Fibroblast of mammary gland (primary cell): ENCODE measurements at regions not wholly inside any gene's neighbourhood (a gene's known extent, or its start where the extent isn't known, plus 50 kb on each side); places are given as distances from the start of the nearest gene placed in this dataset.

ENCODE experiments used
- DNase-seq: peaks from one replicate; pipeline ENCODE4 v3.0.0-alpha.2; 2010; ENCODE audit warnings: low read depth
- H3K4me3 ChIP-seq: 2 replicates; pipeline ENCODE4 v1.5.1; 2011; ENCODE audit warnings: low read depth, mild to moderate bottlenecking, low read length, moderate library complexity; ENCODE audit not compliant: control insufficient read depth
- CTCF ChIP-seq: conservative IDR thresholded peaks from 2 replicates; pipeline ENCODE4 v1.5.1; 2011; ENCODE audit warnings: low read depth, low read length, inconsistent platforms; ENCODE audit not compliant: control insufficient read depth, insufficient read depth

DNA sequence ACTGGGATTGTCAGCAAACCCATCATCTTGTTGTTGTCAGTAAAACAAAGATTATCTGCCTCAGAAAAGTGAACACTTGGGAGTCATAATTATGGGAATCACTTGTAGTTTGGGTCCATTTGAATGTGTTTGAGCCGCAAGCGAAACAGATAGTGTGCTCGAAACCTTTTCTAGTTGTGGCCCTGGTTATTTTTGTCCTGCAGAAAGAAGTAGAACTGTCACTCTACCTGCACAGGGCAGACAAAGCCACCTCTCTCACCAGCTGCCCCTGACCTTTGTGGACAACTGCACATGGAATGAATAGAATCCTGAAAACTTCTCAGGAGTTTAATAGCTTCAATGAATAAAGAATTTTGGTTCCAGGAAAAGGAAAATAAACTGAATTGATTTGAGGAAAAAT lies 156.1 kb upstream of the CHD6 start:
- no peak for DNase-seq
- no peak for TF ChIP-seq CTCF
- no peak overlapping the region for H3K4me3 ChIP-seq

- TF ChIP-seq CTCF: no peak
Measured at GRCh38 chr20:41770965-41771364, 152.8 kb upstream of the CHD6 start.

DNA sequence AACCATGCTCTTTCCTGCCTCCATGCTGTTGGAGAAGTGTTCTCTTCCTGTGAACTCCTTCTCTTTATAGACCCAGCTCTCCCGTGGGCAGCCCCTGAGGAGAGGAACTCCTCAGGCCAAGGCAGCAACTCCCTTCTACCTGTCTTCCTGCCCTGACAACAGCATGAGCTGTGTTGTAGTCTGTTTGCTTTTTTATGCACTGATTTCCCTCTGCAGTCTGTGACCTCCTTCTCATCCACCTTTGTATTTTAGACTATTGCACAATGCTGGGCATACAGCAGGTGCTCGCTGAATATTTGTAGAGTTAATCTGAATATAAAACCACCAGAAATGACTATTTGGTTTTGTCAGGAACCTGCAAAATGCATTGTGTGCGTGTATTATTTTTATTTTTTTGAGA lies 152.2 kb upstream of the CHD6 start:
- H3K4me3 ChIP-seq: no peak overlapping the region
- no peak for DNase-seq
- no peak for TF ChIP-seq CTCF

More at GRCh38 chr20:41770965-41771364, 152.8 kb upstream of the CHD6 start:
- no peak overlapping the region for H3K4me3 ChIP-seq
- DNase-seq: no peak

DNA sequence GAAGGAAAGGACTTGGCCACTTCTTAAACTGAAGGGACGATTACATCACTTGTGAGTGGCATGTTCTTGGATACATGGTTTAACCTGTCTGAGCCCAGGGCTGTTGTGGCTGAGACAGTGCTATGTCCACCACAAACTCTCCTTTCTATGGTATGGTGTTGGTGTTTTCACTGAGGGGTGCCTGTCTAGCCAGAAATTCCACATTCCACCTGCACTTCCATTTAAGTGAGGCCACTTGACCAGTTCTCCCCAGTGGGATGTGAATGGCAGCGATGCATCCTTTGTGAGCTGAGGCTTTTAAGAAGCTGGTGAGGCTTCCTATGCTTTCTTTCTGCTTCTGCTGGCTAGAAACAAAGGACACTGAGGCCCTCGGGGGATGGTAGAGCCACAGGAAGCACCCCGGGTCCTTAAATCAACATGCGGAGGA lies 151.4 kb upstream of the CHD6 start:
- H3K4me3 ChIP-seq: no peak overlapping the region
- TF ChIP-seq CTCF: no peak

DNA sequence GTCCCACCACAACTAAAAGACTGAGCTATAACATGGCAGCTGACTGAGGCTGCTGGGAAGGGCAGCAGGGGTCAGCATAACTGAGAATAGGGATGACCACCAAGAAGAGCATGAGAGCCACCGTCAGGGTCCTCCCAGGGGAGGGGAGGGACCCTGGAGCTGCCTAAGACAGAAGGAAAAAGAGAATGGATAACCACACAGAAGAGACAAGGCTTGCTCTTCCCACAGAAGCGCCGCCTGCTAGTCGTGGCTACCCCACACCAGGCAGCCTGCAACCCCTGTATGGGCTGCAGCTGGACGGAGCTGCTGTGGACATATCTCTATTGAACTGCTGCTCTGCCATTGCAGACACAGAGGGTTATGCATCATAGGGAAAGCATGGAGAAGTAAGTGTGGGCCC lies 132.0 kb upstream of the CHD6 start:
- no peak overlapping the region for H3K4me3 ChIP-seq
- TF ChIP-seq CTCF: no peak
- DNase-seq: no peak

More for the DNA sequence above, 151.4 kb upstream of the CHD6 start:
- DNase-seq: no peak

- H3K4me3 ChIP-seq: no peak overlapping the region
- no peak for TF ChIP-seq CTCF
- no peak for DNase-seq
Measured at GRCh38 chr20:41748756-41749582, 130.8 kb upstream of the CHD6 start.
